GM13977 (cell line): ENCODE measurements at regions not wholly inside any gene's neighbourhood (a gene's known extent, or its start where the extent isn't known, plus 50 kb on each side); places are given as distances from the start of the nearest gene placed in this dataset.
A peak's percentile ranks its signal among the peaks of the same experiment; 100 is the strongest.

Experiments
- DNase-seq: peaks from one replicate; pipeline ENCODE4 v3.0.0; 2012; ENCODE audit warnings: low spot score
- CTCF ChIP-seq: IDR thresholded peaks from 2 replicates; pipeline ENCODE4 v1.5.1; 2012; ENCODE audit warnings: mild to moderate bottlenecking, control low read depth; ENCODE audit not compliant: insufficient read depth; ENCODE audit errors: extremely low read depth, missing control alignments
- in situ Hi-C: fragments of 300-500 bp; cut with MboI; formaldehyde crosslinking; loops from one replicate; pipeline ENCODE4 v1.12.0; 2022; ENCODE audit warnings: low sequenced_read_pairs, low pct_unique_long_range_greater_than_20kb, mixed read lengths, inconsistent platforms; ENCODE audit not compliant: unreplicated experiment

DNA sequence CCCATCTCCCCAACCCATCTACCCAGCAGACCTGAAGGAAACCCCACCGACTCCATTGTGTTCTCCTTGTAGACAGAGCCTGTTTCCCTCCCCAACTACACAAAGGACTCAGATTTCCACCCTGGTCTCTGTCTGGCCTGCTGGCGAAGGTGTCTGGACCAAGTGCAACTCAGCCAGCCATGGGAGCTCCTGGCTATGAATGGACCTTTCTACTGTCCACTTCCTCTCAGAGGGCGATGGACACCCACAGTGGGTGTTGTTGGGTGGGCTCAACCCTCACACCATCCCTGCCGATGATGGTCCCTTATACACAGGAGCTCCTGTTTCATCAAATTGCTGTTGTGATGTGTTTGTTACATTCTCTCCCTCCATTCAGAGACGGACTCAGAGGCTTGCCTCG is 112.5 kb upstream of the PHACTR3 start:
- DNase-seq: no peak
- in situ Hi-C loops: no loop called here
- TF ChIP-seq CTCF: no peak

- no peak for TF ChIP-seq CTCF
- DNase-seq: no peak
- in situ Hi-C loops: no loop called here
These were observed 110.4 kb upstream of the PHACTR3 start for GRCh38 chr20:59493926-59494325.

GRCh38 chr20:59495166-59495565 is 109.2 kb upstream of the PHACTR3 start:
- TF ChIP-seq CTCF: no peak
- in situ Hi-C loops: no loop called here

DNA sequence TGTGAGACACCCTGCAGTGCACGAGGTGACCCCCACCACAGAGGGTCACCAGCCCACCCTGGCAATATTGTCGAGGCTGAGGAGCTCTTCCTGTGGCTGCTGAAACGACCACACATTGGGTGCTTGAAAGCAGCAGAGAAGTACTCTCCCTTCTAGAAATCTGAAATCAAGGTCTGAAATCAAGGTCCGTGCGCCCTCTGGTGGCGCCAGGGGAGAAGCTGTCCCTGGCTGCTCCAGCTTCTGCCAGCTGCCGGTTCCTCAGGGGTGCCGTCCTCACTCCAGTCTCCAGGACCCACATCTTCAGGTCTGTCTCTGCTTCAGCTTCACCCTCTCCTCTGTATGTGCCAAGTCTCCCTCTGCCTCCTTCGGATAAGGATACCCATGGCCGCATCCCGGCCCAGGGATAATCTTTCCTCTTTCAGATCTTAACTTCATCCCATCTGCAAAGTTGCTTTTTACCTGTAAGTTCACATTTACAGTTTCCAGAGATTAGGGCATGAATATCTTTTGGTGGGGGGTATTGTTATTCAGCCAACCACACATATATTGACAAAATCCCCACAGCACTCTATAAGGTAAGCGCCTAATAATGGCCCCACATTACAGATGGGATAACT is 108.3 kb upstream of the PHACTR3 start:
- TF ChIP-seq CTCF: peak; percentile 96
- in situ Hi-C loops: no loop called here
- DNase-seq: peak; percentile 72

More at GRCh38 chr20:59495166-59495565, 109.2 kb upstream of the PHACTR3 start:
- DNase-seq: no peak

DNA sequence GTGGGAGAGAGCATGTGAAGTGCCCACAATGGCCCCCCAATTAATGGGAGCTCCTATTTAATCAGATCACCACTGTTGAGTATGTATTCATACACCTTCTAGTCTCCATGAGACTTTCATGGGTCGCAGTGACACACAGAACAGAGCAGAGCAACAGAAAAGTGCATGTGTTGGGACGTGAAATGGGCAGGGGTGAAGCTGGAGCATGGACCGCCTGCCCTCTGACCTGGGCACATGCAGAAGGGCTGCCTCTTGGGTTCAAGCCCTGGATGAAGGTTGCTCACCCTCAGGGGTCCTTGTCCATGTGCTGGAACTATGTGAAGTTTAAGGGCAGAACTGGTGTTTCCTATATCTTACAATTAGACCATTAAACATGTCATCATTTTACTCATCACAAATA is 106.0 kb upstream of the PHACTR3 start:
- no peak for TF ChIP-seq CTCF
- in situ Hi-C loops: no loop called here
- no peak for DNase-seq

- in situ Hi-C loops: no loop called here
- no peak for TF ChIP-seq CTCF
- no peak for DNase-seq
These were observed 104.5 kb upstream of the PHACTR3 start for GRCh38 chr20:59499863-59500262.
